ENCODE measurements at regions not wholly inside any gene's neighbourhood (a gene's known extent, or its start where the extent isn't known, plus 50 kb on each side); places are given as distances from the start of the nearest gene placed in this dataset.

DNA sequence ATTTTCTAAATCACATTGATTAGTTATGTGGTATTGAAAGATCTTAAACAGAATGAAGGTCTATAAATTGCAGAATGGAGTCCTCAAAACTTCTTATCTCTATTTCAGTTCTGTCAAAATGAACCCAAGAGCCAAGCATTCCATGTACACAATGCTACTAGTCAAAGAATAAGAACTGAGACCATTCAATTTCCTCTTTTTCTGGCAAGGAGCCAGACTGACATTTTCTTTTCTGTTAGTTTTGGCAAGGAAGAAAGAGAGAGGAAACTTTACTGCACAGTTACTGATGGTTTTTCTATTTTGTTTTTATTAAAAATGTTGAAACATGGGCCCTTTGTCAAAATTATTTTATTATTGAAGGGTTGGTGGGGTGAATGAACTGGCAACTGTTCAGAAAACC is 181.8 kb upstream of the FERD3L start:
- no peaks in the 10 kb centered on the region for H3K36me3 ChIP-seq (ENCODE audit: insufficient read depth, low read length)
- H3K27me3 ChIP-seq (ENCODE audit: control insufficient read depth, insufficient read depth, low read length), result no peaks in the 10 kb centered on the region
- H3K9ac ChIP-seq (ENCODE audit: low read depth, low read length), result no peak overlapping the region
- no peak overlapping the region for H3K4me2 ChIP-seq (ENCODE audit: low read length)
- H3K4me3 ChIP-seq (ENCODE audit: low read length), result no peak overlapping the region
- H3K9me3 ChIP-seq (replicated peaks; ENCODE audit: low read length), result no peaks in the 10 kb centered on the region
- H3K4me1 ChIP-seq (ENCODE audit: control insufficient read depth, insufficient read depth, low read length), result no peaks in the 10 kb centered on the region

DNA sequence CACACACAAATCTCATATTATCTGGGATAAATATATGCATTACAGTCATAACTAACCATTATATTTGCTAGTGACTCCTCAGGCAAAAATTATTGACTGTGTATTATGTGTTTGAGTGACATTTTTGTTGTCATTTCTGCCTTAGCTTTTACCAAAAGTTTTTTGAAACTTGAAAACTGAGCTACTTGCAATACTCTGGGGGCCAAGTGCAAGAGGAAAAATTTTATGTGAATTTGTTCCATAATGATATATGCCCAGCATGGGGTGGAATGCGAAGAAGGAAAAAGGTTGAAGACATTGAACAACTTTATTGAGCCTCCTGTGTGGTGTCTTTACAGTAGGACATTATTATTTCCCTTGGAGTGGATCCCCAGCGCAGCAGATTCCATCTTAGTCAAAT is 176.8 kb upstream of the FERD3L start:
- no peak overlapping the region for H3K4me3 ChIP-seq (ENCODE audit: low read length)
- no peak overlapping the region for H3K4me2 ChIP-seq (ENCODE audit: low read length)
- no peak overlapping the region for H3K9ac ChIP-seq (ENCODE audit: low read depth, low read length)
- H3K27me3 ChIP-seq (ENCODE audit: control insufficient read depth, insufficient read depth, low read length), result no peaks in the 10 kb centered on the region
- H3K9me3 ChIP-seq (replicated peaks; ENCODE audit: low read length), result no peaks in the 10 kb centered on the region
- H3K36me3 ChIP-seq (ENCODE audit: insufficient read depth, low read length), result no peaks in the 10 kb centered on the region
- no peaks in the 10 kb centered on the region for H3K4me1 ChIP-seq (ENCODE audit: control insufficient read depth, insufficient read depth, low read length)

DNA sequence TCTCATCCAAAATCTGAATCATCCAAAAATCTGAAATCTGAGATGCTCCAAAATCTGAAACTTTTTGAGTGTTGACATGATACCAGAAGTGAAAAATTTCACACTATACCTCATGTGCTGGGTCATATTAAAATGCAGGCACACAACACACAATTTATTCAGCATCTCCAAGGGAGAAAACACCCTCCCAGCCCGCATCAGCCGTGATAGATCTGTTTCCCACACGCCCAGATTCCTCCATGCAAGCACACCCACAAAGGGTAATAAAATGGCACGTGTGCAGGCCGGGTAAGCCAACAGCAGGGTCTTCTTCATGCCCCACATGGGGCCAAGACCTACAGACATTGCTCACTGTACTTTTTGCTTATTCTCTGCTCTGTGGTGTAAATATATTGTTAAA is 173.1 kb upstream of the FERD3L start:
- H3K27me3 ChIP-seq (ENCODE audit: control insufficient read depth, insufficient read depth, low read length), result no peaks in the 10 kb centered on the region
- no peaks in the 10 kb centered on the region for H3K36me3 ChIP-seq (ENCODE audit: insufficient read depth, low read length)
- no peak overlapping the region for H3K9ac ChIP-seq (ENCODE audit: low read depth, low read length)
- H3K9me3 ChIP-seq (replicated peaks; ENCODE audit: low read length), result no peaks in the 10 kb centered on the region
- H3K4me3 ChIP-seq (ENCODE audit: low read length), result no peak overlapping the region
- no peaks in the 10 kb centered on the region for H3K4me1 ChIP-seq (ENCODE audit: control insufficient read depth, insufficient read depth, low read length)
- no peak overlapping the region for H3K4me2 ChIP-seq (ENCODE audit: low read length)

DNA sequence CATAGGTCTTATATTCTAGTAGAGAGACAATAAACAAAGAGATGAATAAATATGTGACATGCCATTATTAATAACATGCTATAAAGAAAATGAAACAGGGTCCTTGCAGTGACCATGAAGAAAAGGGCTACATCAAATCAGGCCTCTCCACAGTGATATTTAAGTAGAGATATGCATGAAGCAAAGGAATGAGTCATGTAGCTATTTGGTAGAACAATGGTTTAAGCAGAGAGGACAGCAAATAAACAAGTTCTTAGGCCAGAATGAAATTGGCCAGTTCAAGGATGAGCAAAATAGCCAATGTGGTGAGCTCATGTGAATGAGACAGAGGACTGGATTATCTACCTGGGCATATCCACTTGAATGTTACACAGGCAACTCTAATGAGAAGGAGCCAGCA is 172.2 kb upstream of the FERD3L start:
- Histone ChIP-seq H3K9ac (ENCODE audit: low read depth, low read length) (no peak overlapping the region), H3K4me2 (ENCODE audit: low read length) (no peak overlapping the region), H3K4me1 (ENCODE audit: control insufficient read depth, insufficient read depth, low read length) (no peaks in the 10 kb centered on the region), H3K36me3 (ENCODE audit: insufficient read depth, low read length) (no peaks in the 10 kb centered on the region), H3K4me3 (ENCODE audit: low read length) (no peak overlapping the region), H3K9me3 (replicated peaks; ENCODE audit: low read length) (no peaks in the 10 kb centered on the region), H3K27me3 (ENCODE audit: control insufficient read depth, insufficient read depth, low read length) (no peaks in the 10 kb centered on the region)

DNA sequence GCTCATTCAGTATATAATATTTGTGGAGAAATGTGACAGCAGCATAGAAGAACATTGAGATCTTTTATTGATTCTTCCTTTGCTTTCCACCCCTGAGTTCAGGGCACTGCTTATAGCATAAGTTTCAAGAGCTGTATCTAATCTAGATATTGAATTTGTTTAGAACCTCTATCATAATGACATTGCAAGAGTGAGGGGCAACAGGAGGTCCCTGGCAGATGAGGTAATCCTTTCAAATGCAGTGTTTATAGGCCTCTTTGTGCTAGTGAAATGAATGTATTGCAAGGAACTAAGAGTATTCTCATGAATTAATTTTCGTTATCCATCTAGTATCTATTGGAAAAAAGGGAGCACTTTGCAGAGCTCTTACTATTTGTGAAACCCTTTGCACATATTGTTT is 167.2 kb upstream of the FERD3L start:
- no peak overlapping the region for H3K9ac ChIP-seq (ENCODE audit: low read depth, low read length)

DNA sequence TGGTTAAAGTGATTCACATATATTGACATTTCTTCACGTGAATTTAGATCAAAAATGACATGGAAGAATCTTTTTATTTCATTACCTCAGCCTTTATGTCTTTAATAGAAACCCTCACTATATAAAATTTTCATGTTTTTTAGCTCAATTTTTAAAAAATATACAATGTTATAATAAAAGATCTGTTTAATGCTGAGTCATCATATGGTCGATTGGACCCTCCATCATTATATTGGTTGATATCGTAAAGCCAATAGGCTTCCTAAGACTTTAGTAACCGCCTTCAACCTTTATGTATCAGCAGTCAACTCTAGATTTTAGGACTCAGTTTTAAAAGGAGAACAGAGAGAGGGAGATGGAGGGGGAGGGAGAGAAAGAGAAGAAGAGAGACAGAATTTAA is 162.3 kb upstream of the FERD3L start:
- Histone ChIP-seq H3K27me3 (ENCODE audit: control insufficient read depth, insufficient read depth, low read length) (no peaks in the 10 kb centered on the region), H3K4me2 (ENCODE audit: low read length) (no peak overlapping the region), H3K9ac (ENCODE audit: low read depth, low read length) (no peak overlapping the region), H3K4me3 (ENCODE audit: low read length) (no peak overlapping the region), H3K4me1 (ENCODE audit: control insufficient read depth, insufficient read depth, low read length) (no peaks in the 10 kb centered on the region), H3K36me3 (ENCODE audit: insufficient read depth, low read length) (no peaks in the 10 kb centered on the region), H3K9me3 (replicated peaks; ENCODE audit: low read length) (no peaks in the 10 kb centered on the region)

More for the DNA sequence above, 167.2 kb upstream of the FERD3L start:
- Histone ChIP-seq H3K36me3 (ENCODE audit: insufficient read depth, low read length) (no peaks in the 10 kb centered on the region), H3K27me3 (ENCODE audit: control insufficient read depth, insufficient read depth, low read length) (no peaks in the 10 kb centered on the region), H3K4me3 (ENCODE audit: low read length) (no peak overlapping the region), H3K4me2 (ENCODE audit: low read length) (no peak overlapping the region), H3K9me3 (replicated peaks; ENCODE audit: low read length) (no peaks in the 10 kb centered on the region), H3K4me1 (ENCODE audit: control insufficient read depth, insufficient read depth, low read length) (no peaks in the 10 kb centered on the region)

DNA sequence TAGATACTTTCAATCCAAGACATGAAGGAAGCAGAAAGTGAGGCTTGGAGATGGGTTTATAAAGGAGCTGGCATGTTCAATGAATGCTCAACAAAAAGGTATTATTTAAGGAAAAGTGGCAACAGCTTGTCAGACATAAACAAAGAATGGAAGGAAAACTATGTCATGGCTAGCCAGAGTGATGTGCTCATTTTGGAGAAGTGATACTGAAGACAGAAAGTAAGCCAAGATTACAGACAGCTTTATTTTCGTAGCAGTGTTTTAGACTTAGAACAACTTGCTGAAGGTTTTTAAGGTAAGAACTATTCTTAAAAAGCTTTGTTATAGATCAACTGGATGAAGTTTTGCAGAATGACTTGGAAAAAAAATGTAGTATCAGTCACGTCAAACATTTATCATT is 160.5 kb upstream of the FERD3L start:
- Histone ChIP-seq H3K4me3 (ENCODE audit: low read length) (no peak overlapping the region), H3K27me3 (ENCODE audit: control insufficient read depth, insufficient read depth, low read length) (no peaks in the 10 kb centered on the region), H3K4me1 (ENCODE audit: control insufficient read depth, insufficient read depth, low read length) (no peaks in the 10 kb centered on the region), H3K36me3 (ENCODE audit: insufficient read depth, low read length) (no peaks in the 10 kb centered on the region), H3K9me3 (replicated peaks; ENCODE audit: low read length) (no peaks in the 10 kb centered on the region), H3K9ac (ENCODE audit: low read depth, low read length) (no peak overlapping the region), H3K4me2 (ENCODE audit: low read length) (no peak overlapping the region)

DNA sequence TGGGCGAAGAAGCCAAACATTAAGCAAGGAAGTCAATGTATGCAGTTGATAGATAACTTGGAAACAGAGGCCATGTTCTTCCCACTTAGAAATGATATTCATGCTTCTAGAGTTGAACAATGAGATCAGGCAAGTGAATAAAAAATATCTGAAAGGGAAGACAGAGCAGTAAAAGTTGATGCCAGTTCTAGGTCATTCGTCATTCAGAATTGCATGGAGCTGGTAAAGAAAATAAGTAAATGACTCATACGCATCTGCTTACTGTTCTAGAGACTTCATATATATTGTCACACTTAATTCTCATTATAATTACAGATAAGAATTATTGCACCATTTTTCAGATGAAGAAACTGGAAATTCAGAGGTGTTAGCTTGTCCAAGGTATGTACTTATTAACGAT is 158.9 kb upstream of the FERD3L start:
- H3K9me3 ChIP-seq (replicated peaks; ENCODE audit: low read length), result no peaks in the 10 kb centered on the region
- H3K4me2 ChIP-seq (ENCODE audit: low read length), result no peak overlapping the region
- no peaks in the 10 kb centered on the region for H3K27me3 ChIP-seq (ENCODE audit: control insufficient read depth, insufficient read depth, low read length)
- no peaks in the 10 kb centered on the region for H3K4me1 ChIP-seq (ENCODE audit: control insufficient read depth, insufficient read depth, low read length)
- no peak overlapping the region for H3K4me3 ChIP-seq (ENCODE audit: low read length)
- no peaks in the 10 kb centered on the region for H3K36me3 ChIP-seq (ENCODE audit: insufficient read depth, low read length)
- H3K9ac ChIP-seq (ENCODE audit: low read depth, low read length), result no peak overlapping the region

DNA sequence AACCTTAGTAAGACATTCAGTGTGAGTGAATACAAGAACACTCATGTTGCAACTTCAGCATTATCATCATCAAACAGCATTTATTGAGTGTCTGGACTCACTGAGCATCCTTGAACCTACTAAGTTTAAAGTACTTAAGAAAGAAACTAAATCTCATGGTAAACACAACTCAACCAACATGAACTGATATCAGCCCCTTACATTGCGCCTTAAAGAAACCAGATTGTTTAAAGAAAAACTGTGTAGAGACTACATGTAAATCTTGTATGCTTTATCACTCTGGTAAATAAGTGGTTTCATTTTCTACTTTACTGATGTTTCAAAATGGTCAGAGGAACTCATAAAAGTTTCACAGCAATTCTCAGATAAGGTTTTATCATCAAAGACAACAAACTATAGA is 157.5 kb upstream of the FERD3L start:
- H3K9ac ChIP-seq (ENCODE audit: low read depth, low read length), result no peak overlapping the region

DNA sequence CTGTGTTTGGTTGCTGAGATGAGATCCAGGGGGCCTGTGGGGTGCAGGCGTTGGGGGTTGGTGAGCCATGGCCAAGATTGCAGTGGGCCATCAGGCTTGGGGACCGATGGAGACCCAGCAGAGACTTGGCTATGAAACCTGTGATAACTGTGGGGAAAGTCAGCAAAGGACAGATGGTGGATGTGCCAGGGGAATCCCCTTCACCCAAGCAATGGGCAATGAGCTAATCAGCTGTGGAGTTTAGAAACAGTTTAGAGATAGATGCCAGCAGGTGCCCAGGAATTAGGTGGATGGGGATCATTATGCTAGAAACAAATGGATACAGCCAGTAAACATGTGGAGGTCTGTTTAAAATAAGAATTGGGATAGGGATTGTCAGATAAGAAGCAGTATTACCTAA is 151.4 kb upstream of the FERD3L start:
- Histone ChIP-seq H3K9ac (ENCODE audit: low read depth, low read length) (no peak overlapping the region), H3K4me2 (ENCODE audit: low read length) (no peak overlapping the region), H3K4me3 (ENCODE audit: low read length) (no peak overlapping the region), H3K9me3 (replicated peaks; ENCODE audit: low read length) (no peaks in the 10 kb centered on the region), H3K27me3 (ENCODE audit: control insufficient read depth, insufficient read depth, low read length) (no peaks in the 10 kb centered on the region), H3K4me1 (ENCODE audit: control insufficient read depth, insufficient read depth, low read length) (peaks cover 25% of the 10 kb centered on the region), H3K36me3 (ENCODE audit: insufficient read depth, low read length) (no peaks in the 10 kb centered on the region)

More for the DNA sequence above, 157.5 kb upstream of the FERD3L start:
- Histone ChIP-seq H3K27me3 (ENCODE audit: control insufficient read depth, insufficient read depth, low read length) (no peaks in the 10 kb centered on the region), H3K4me2 (ENCODE audit: low read length) (no peak overlapping the region), H3K4me1 (ENCODE audit: control insufficient read depth, insufficient read depth, low read length) (no peaks in the 10 kb centered on the region), H3K4me3 (ENCODE audit: low read length) (no peak overlapping the region), H3K9me3 (replicated peaks; ENCODE audit: low read length) (no peaks in the 10 kb centered on the region), H3K36me3 (ENCODE audit: insufficient read depth, low read length) (no peaks in the 10 kb centered on the region)

DNA sequence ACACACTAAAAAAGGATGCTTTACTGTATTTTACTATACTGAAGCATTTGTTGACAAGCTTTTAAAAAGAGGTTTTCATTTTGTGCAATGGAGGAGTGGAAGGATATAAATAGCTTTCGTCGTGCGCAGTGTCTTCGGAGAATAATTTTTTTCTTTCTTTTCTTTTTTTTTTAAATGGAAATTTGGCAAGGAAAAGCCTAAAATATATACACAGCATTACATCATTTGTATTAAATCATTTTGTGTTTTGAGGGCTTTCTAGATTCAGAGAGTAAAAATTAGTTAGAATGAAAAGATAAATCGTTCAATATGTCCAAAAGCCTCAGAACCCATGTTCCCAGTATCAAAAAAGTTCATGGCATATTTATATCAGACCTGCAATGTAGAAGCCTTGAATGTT is 150.2 kb upstream of the FERD3L start:
- Histone ChIP-seq H3K4me1 (ENCODE audit: control insufficient read depth, insufficient read depth, low read length) (peaks cover 25% of the 10 kb centered on the region), H3K9me3 (replicated peaks; ENCODE audit: low read length) (no peaks in the 10 kb centered on the region), H3K4me2 (ENCODE audit: low read length) (no peak overlapping the region), H3K9ac (ENCODE audit: low read depth, low read length) (no peak overlapping the region), H3K4me3 (ENCODE audit: low read length) (no peak overlapping the region), H3K36me3 (ENCODE audit: insufficient read depth, low read length) (no peaks in the 10 kb centered on the region), H3K27me3 (ENCODE audit: control insufficient read depth, insufficient read depth, low read length) (no peaks in the 10 kb centered on the region)

DNA sequence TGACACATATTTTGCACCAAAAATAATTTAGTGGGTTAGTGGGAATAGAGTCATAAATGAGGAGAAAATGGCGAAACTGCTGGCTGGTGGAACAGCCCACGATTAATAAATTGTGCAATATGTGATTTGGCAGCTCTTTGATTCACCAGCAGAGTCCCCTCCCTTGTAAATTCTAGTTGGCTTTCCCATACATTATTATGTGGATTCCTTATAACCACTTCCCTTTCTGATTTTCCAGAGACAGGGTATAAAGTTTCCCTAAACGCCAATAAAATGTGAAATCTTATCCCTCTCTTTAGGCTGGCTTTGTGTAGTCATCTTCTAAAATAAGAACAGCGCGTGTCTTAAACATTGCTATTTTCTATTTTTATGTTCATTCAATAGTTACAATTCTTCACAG is 149.4 kb upstream of the FERD3L start:
- Histone ChIP-seq H3K27me3 (ENCODE audit: control insufficient read depth, insufficient read depth, low read length) (no peaks in the 10 kb centered on the region), H3K4me3 (ENCODE audit: low read length) (no peak overlapping the region), H3K9ac (ENCODE audit: low read depth, low read length) (peak overlapping the region; percentile 22), H3K4me1 (ENCODE audit: control insufficient read depth, insufficient read depth, low read length) (peaks cover 25% of the 10 kb centered on the region), H3K4me2 (ENCODE audit: low read length) (peak overlapping the region; percentile 32), H3K9me3 (replicated peaks; ENCODE audit: low read length) (no peaks in the 10 kb centered on the region), H3K36me3 (ENCODE audit: insufficient read depth, low read length) (no peaks in the 10 kb centered on the region)
